Ectodermal cell (in vitro differentiated cells): ENCODE measurements at regions not wholly inside any gene's neighbourhood (a gene's known extent, or its start where the extent isn't known, plus 50 kb on each side); places are given as distances from the start of the nearest gene placed in this dataset.

ENCODE experiments used
- H3K27ac ChIP-seq: 2 replicates; pipeline ENCODE4 v1.7.0; 2013; ENCODE audit warnings: mild to moderate bottlenecking, low read depth, low read length; ENCODE audit not compliant: insufficient read depth, poor library complexity, severe bottlenecking
- H3K27me3 ChIP-seq: 2 replicates; pipeline ENCODE4 v1.7.0; 2013; ENCODE audit warnings: mild to moderate bottlenecking, low read length; ENCODE audit not compliant: insufficient read depth, control insufficient read depth, poor library complexity, severe bottlenecking
- H3K36me3 ChIP-seq: one replicate; pipeline ENCODE4 v1.7.0; 2013; ENCODE audit warnings: low read length; ENCODE audit not compliant: control insufficient read depth, insufficient read depth
- H3K4me1 ChIP-seq: one replicate; pipeline ENCODE4 v1.7.0; 2013; ENCODE audit warnings: low read length; ENCODE audit not compliant: control insufficient read depth, insufficient read depth
- H3K4me3 ChIP-seq: 2 replicates; pipeline ENCODE4 v1.7.0; 2013; ENCODE audit warnings: low read depth, low read length, control low read depth; ENCODE audit not compliant: insufficient read depth
- H3K9me3 ChIP-seq: 2 replicates; pipeline ENCODE4 v1.7.0; 2013; ENCODE audit warnings: mild to moderate bottlenecking, low read length, moderate library complexity; ENCODE audit not compliant: control insufficient read depth
- whole genome bisulfite sequencing, 2 experiments: methylation state at CpG; one replicate each; pipeline ENCODE4 v1.1.7; 2013; ENCODE audit warnings: missing lambda C conversion rate in 2 of 2; 5-methylcytosine and 5-hydroxymethylcytosine counted together

DNA sequence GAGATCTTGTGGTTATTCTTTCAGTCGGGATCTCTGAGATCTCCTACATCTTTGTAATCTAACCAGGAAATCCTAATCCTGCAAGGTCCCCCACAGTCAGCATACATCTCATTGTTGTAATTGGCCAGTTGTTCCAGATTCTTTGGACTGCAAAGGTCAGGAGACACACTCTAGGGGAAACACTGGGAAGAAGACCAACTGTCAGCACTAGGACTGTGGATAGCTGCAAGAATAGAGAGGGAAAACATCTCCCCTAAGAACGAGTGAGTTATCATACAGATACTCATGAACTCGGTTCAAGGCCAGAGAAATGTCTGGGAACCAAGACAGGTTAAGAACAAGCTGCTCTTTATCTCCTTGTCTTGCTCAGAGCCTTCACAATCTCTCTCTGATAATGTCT is 217.9 kb upstream of the TMPO start:
- Histone ChIP-seq H3K27me3 (no peaks in the 10 kb centered on the region), H3K9me3 (no peaks in the 10 kb centered on the region), H3K4me1 (peaks cover 14% of the 10 kb centered on the region), H3K36me3 (no peaks in the 10 kb centered on the region), H3K27ac (no peak overlapping the region), H3K4me3 (no peak overlapping the region)
- WGBS, 2 experiments, result 79 to 90% methylated on average over 3 of the region's 3 CpGs

DNA sequence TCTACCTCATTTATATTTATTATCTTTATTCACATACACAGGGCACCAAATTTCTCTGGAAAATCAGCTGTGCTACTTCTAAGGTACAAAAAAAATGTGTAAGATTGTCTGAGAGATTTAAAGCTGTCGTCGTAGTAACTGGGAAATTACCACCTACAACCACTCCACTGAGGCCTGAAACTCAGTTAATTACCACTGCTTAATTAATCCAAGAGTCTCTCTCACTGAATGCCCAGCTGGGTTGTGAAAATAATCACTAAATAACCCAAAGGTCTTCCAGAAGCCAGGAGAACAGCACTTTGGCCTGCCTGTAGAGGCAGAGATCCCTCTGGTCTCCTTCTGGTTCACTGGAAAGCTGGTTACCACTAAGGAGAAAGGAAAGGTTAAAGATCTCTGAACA is 207.2 kb upstream of the TMPO start:
- 93 to 100% methylated on average over 2 of the region's 2 CpGs for WGBS, 2 experiments
- no peaks in the 10 kb centered on the region for H3K36me3 ChIP-seq

DNA sequence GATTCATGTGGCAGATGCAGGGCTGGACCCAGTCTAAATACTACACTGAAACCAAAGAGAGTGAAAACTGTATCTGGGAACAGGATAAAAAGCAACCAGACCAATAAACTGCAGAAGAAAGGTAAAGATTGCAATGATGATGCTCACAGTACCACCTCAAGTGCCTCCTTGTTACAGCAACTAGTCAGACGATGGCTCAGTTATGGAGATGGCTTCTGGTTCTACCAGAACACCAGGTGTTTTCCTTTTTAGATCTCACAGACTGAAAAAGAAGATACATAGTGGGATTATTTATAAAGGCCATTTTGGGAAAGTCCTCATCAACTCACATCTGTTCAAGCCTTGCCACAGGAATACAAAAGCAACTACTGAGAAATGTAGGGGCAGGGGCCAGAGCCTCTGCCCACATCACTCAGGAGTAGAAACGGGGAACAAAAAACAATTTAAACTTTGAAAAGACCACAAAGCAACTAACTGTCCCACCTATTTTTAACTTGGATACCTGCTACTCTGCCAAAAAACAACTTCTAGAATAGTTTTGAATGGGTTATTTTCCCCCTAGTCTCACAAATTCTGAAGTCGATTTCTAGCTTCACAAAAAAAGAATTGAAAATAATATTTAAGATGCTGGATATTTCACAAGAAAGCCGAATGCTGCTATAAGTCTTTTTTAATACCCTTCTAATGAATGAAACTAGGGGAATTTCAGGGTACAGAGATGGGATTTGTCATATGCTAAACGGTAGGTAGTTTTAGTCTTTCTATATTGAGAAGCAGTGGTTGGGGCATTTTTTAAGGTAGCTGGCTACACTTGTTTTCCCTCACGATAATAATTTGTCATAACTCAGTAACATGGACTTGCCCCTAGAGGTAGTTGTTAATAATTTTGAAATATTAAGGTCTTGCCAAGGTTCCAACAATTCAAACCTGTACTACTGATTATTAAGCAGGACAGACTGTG is 197.2 kb upstream of the TMPO start:
- 94 to 95% methylated on average over 4 to 5 of the region's 6 CpGs for WGBS, 2 experiments
- Histone ChIP-seq H3K36me3 (no peaks in the 10 kb centered on the region), H3K27me3 (no peaks in the 10 kb centered on the region), H3K27ac (no peak overlapping the region), H3K4me1 (no peaks in the 10 kb centered on the region), H3K4me3 (no peak overlapping the region), H3K9me3 (no peaks in the 10 kb centered on the region)

More for the DNA sequence above, 207.2 kb upstream of the TMPO start:
- no peak overlapping the region for H3K4me3 ChIP-seq
- no peaks in the 10 kb centered on the region for H3K4me1 ChIP-seq
- no peak overlapping the region for H3K27ac ChIP-seq
- no peaks in the 10 kb centered on the region for H3K9me3 ChIP-seq
- no peaks in the 10 kb centered on the region for H3K27me3 ChIP-seq

- Histone ChIP-seq H3K36me3 (no peaks in the 10 kb centered on the region), H3K4me1 (no peaks in the 10 kb centered on the region), H3K27ac (no peak overlapping the region), H3K27me3 (no peaks in the 10 kb centered on the region), H3K9me3 (no peaks in the 10 kb centered on the region), H3K4me3 (no peak overlapping the region)
- no CpG with 5 or more reads among the region's 1 CpG for WGBS, 2 experiments
These were observed 195.5 kb upstream of the TMPO start for GRCh38 chr12:98319716-98320425.

- no peaks in the 10 kb centered on the region for H3K9me3 ChIP-seq
- H3K4me3 ChIP-seq, result no peak overlapping the region
- H3K27me3 ChIP-seq, result no peaks in the 10 kb centered on the region
- no peaks in the 10 kb centered on the region for H3K4me1 ChIP-seq
- H3K36me3 ChIP-seq, result no peaks in the 10 kb centered on the region
- no peak overlapping the region for H3K27ac ChIP-seq
These were observed 190.4 kb upstream of the TMPO start for GRCh38 chr12:98325003-98325402.

DNA sequence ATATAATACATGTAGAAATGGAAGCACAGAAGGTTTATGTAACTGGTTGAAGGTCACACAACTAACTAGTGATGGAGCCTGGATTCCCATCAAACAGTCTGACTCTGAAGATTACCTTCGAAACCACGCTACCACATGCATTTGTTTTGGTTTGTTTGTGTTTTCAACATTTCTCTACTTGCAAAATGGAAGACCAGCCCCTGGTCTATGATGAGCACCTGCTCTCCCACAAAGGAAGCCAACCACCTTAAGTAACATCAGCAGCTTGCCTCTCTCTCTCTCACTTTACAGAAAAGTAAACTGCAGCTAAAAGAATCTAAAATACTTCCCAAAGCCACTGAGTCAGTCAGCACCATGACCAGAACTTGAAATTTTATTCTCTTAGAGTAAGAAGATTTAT is 186.9 kb upstream of the TMPO start:
- WGBS, 2 experiments, result 96 to 98% methylated on average over 2 of the region's 2 CpGs
- no peaks in the 10 kb centered on the region for H3K4me1 ChIP-seq
- H3K4me3 ChIP-seq, result no peak overlapping the region
- H3K9me3 ChIP-seq, result no peaks in the 10 kb centered on the region
- no peak overlapping the region for H3K27ac ChIP-seq
- no peaks in the 10 kb centered on the region for H3K36me3 ChIP-seq
- no peaks in the 10 kb centered on the region for H3K27me3 ChIP-seq

DNA sequence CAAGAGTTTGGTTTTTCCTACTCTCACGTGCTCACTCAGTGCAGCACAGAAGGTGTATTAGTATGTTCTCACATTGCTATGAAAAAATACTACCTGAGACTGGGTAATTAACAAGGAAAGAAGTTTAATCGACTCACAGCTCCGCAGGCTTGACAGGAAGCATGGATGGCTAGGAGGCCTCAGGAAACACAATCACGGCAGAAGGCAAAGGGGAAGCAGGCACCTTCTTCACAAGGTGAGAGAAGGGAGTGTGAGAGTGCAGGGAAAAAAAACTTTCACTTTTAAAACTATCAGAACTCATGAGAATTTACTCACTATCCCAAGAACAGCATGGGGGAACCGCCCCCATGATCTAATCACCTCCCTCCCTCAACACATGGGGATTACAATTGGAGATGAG is 185.8 kb upstream of the TMPO start:
- H3K9me3 ChIP-seq, result no peaks in the 10 kb centered on the region
- 85 to 94% methylated on average over 4 to 5 of the region's 5 CpGs for WGBS, 2 experiments
- H3K36me3 ChIP-seq, result no peaks in the 10 kb centered on the region
- H3K4me1 ChIP-seq, result no peaks in the 10 kb centered on the region
- H3K27me3 ChIP-seq, result no peaks in the 10 kb centered on the region
- H3K27ac ChIP-seq, result no peak overlapping the region
- no peak overlapping the region for H3K4me3 ChIP-seq

- Histone ChIP-seq H3K36me3 (no peaks in the 10 kb centered on the region), H3K4me3 (no peak overlapping the region), H3K27ac (no peak overlapping the region), H3K9me3 (no peaks in the 10 kb centered on the region), H3K4me1 (no peaks in the 10 kb centered on the region), H3K27me3 (no peaks in the 10 kb centered on the region)
- WGBS, 2 experiments, result 93 to 94% methylated on average over 1 of the region's 1 CpG
These were observed 182.7 kb upstream of the TMPO start for GRCh38 chr12:98332642-98333041.

DNA sequence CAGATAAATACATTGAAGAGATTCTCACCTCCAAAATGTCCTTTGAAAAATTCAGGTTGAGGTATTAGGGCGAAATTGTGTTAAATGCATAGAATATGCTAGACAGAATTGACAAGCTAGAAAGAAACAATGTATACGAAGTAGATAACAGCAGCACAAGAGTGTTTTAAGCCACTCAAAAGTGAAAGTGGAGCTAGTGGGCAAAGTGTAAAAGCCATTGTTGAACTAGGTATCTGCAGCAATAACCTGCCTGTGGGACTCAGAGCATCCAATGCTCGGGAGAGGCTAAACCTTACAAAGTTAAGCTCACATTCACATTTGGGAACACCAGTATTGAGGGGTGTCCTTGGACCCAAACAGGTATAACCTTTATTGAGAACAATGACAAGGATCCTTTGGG is 180.6 kb upstream of the TMPO start:
- H3K36me3 ChIP-seq, result no peaks in the 10 kb centered on the region
- no peaks in the 10 kb centered on the region for H3K27me3 ChIP-seq
- H3K9me3 ChIP-seq, result no peaks in the 10 kb centered on the region
- no peak overlapping the region for H3K27ac ChIP-seq
- H3K4me1 ChIP-seq, result no peaks in the 10 kb centered on the region
- no peak overlapping the region for H3K4me3 ChIP-seq
- 95 to 99% methylated on average over 3 of the region's 3 CpGs for WGBS, 2 experiments

GRCh38 chr12:98341026-98341425 is 174.4 kb upstream of the TMPO start:
- WGBS, 2 experiments, result 92 to 97% methylated on average over 5 to 6 of the region's 6 CpGs
- Histone ChIP-seq H3K27me3 (no peaks in the 10 kb centered on the region), H3K27ac (no peak overlapping the region), H3K9me3 (no peaks in the 10 kb centered on the region), H3K4me3 (no peak overlapping the region), H3K4me1 (no peaks in the 10 kb centered on the region), H3K36me3 (no peaks in the 10 kb centered on the region)
